ENCODE measurements at regions not wholly inside any gene's neighbourhood (a gene's known extent, or its start where the extent isn't known, plus 50 kb on each side); places are given as distances from the start of the nearest gene placed in this dataset.

DNA sequence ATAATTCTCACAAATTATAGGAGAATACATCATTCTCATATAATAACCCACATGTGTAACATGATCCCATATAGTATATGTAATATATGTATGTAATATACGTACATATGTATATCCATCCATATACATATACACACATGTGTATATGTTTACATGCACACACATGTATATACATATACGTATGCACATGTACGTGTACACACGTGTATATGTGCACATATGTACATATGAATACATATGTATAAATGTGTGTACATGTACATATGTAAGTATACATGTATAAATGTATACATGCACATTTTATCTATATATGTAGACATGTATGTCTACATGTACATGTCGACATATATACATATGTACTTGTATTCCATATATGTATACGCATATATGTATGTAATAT, 288.8 kb downstream of the NPIPA8 start (continued):
- TF ChIP-seq, protein P1, sequence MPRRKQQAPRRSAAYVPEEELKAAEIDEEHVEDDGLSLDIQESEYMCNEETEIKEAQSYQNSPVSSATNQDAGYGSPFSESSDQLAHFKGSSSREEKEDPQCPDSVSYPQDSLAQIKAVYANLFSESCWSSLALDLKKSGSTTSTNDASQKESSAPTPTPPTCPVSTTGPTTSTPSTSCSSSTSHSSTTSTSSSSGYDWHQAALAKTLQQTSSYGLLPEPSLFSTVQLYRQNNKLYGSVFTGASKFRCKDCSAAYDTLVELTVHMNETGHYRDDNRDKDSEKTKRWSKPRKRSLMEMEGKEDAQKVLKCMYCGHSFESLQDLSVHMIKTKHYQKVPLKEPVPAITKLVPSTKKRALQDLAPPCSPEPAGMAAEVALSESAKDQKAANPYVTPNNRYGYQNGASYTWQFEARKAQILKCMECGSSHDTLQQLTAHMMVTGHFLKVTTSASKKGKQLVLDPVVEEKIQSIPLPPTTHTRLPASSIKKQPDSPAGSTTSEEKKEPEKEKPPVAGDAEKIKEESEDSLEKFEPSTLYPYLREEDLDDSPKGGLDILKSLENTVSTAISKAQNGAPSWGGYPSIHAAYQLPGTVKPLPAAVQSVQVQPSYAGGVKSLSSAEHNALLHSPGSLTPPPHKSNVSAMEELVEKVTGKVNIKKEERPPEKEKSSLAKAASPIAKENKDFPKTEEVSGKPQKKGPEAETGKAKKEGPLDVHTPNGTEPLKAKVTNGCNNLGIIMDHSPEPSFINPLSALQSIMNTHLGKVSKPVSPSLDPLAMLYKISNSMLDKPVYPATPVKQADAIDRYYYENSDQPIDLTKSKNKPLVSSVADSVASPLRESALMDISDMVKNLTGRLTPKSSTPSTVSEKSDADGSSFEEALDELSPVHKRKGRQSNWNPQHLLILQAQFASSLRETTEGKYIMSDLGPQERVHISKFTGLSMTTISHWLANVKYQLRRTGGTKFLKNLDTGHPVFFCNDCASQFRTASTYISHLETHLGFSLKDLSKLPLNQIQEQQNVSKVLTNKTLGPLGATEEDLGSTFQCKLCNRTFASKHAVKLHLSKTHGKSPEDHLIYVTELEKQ (tag by site-specific recombination; IDR thresholded peaks at IDR 0.05; ENCODE audit: borderline replicate concordance), result no peak
- no peak for TF ChIP-seq ZBTB20 (tag by site-specific recombination; IDR thresholded peaks at IDR 0.05)
- no peak for TF ChIP-seq ZNF596 (tag by site-specific recombination; IDR thresholded peaks at IDR 0.05)

DNA sequence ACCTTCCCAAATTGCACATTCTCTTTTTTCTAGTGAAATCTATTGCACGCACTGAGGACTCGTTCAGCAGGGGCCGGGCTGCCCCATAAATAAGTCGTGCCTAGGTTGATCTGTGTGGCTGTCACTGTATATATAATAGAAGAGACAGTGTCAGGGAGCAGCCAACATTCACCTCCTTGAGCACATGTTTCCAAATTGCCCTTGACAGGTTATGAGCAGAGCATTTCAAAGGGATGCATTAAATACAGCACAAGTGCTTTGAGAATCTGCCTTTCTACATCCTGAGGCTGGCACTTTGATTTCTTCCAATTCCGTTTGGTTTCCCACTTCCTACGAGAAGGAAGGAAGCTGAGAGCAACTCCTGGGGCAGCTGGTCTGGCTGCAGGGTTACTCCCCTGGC, 291.2 kb downstream of the NPIPA8 start:
- no peaks in the 10 kb centered on the region for H3K36me3 ChIP-seq (ENCODE audit: control insufficient read depth in 2 of 2, insufficient read depth in 1 of 2, low read length in 2 of 2)
- no peak overlapping the region for H3K4me3 ChIP-seq (ENCODE audit: low read depth, low read length)
- ChIA-PET CTCF (no interaction called here), POLR2A (no interaction called here)
- H3K4me1 ChIP-seq (ENCODE audit: control insufficient read depth, insufficient read depth, low read length), result no peaks in the 10 kb centered on the region
- no peaks in the 10 kb centered on the region for H3K9me3 ChIP-seq (ENCODE audit: control insufficient read depth, insufficient read depth, low read depth, low read length)
- no peak overlapping the region for H3K27ac ChIP-seq (ENCODE audit: extremely low read depth, low read depth, low read length)
- TF ChIP-seq, protein P2, sequence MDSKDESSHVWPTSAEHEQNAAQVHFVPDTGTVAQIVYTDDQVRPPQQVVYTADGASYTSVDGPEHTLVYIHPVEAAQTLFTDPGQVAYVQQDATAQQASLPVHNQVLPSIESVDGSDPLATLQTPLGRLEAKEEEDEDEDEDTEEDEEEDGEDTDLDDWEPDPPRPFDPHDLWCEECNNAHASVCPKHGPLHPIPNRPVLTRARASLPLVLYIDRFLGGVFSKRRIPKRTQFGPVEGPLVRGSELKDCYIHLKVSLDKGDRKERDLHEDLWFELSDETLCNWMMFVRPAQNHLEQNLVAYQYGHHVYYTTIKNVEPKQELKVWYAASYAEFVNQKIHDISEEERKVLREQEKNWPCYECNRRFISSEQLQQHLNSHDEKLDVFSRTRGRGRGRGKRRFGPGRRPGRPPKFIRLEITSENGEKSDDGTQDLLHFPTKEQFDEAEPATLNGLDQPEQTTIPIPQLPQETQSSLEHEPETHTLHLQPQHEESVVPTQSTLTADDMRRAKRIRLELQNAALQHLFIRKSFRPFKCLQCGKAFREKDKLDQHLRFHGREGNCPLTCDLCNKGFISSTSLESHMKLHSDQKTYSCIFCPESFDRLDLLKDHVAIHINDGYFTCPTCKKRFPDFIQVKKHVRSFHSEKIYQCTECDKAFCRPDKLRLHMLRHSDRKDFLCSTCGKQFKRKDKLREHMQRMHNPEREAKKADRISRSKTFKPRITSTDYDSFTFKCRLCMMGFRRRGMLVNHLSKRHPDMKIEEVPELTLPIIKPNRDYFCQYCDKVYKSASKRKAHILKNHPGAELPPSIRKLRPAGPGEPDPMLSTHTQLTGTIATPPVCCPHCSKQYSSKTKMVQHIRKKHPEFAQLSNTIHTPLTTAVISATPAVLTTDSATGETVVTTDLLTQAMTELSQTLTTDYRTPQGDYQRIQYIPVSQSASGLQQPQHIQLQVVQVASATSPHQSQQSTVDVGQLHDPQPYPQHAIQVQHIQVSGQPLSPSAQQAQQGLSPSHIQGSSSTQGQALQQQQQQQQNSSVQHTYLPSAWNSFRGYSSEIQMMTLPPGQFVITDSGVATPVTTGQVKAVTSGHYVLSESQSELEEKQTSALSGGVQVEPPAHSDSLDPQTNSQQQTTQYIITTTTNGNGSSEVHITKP (tag by site-specific recombination; IDR thresholded peaks at IDR 0.05), result no peak
- TF ChIP-seq, protein P3, sequence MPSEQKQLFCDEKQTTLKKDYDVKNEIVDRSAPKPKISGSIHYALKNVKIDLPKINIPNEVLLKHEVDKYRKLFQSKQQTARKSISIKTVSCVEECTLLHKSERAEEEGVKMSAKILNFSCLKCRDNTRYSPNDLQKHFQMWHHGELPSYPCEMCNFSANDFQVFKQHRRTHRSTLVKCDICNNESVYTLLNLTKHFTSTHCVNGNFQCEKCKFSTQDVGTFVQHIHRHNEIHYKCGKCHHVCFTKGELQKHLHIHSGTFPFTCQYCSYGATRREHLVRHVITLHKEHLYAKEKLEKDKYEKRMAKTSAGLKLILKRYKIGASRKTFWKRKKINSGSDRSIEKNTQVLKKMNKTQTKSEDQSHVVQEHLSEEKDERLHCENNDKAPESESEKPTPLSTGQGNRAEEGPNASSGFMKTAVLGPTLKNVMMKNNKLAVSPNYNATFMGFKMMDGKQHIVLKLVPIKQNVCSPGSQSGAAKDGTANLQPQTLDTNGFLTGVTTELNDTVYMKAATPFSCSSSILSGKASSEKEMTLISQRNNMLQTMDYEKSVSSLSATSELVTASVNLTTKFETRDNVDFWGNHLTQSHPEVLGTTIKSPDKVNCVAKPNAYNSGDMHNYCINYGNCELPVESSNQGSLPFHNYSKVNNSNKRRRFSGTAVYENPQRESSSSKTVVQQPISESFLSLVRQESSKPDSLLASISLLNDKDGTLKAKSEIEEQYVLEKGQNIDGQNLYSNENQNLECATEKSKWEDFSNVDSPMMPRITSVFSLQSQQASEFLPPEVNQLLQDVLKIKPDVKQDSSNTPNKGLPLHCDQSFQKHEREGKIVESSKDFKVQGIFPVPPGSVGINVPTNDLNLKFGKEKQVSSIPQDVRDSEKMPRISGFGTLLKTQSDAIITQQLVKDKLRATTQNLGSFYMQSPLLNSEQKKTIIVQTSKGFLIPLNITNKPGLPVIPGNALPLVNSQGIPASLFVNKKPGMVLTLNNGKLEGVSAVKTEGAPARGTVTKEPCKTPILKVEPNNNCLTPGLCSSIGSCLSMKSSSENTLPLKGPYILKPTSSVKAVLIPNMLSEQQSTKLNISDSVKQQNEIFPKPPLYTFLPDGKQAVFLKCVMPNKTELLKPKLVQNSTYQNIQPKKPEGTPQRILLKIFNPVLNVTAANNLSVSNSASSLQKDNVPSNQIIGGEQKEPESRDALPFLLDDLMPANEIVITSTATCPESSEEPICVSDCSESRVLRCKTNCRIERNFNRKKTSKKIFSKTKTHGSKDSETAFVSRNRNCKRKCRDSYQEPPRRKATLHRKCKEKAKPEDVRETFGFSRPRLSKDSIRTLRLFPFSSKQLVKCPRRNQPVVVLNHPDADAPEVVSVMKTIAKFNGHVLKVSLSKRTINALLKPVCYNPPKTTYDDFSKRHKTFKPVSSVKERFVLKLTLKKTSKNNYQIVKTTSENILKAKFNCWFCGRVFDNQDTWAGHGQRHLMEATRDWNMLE (tag by site-specific recombination; conservative IDR thresholded peaks at IDR 0.05; ENCODE audit: low read depth), result no peak
- TF ChIP-seq ZNF114 (tag by site-specific recombination; IDR thresholded peaks at IDR 0.05), result no peak
- TF ChIP-seq, protein P4, sequence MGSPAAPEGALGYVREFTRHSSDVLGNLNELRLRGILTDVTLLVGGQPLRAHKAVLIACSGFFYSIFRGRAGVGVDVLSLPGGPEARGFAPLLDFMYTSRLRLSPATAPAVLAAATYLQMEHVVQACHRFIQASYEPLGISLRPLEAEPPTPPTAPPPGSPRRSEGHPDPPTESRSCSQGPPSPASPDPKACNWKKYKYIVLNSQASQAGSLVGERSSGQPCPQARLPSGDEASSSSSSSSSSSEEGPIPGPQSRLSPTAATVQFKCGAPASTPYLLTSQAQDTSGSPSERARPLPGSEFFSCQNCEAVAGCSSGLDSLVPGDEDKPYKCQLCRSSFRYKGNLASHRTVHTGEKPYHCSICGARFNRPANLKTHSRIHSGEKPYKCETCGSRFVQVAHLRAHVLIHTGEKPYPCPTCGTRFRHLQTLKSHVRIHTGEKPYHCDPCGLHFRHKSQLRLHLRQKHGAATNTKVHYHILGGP (tag by site-specific recombination; IDR thresholded peaks at IDR 0.05), result no peak
- TF ChIP-seq ZBTB8A (tag by site-specific recombination; IDR thresholded peaks at IDR 0.05), result no peak
- TF ChIP-seq GLIS2 (tag by site-specific recombination; IDR thresholded peaks at IDR 0.05), result no peak
- TF ChIP-seq, protein P5, sequence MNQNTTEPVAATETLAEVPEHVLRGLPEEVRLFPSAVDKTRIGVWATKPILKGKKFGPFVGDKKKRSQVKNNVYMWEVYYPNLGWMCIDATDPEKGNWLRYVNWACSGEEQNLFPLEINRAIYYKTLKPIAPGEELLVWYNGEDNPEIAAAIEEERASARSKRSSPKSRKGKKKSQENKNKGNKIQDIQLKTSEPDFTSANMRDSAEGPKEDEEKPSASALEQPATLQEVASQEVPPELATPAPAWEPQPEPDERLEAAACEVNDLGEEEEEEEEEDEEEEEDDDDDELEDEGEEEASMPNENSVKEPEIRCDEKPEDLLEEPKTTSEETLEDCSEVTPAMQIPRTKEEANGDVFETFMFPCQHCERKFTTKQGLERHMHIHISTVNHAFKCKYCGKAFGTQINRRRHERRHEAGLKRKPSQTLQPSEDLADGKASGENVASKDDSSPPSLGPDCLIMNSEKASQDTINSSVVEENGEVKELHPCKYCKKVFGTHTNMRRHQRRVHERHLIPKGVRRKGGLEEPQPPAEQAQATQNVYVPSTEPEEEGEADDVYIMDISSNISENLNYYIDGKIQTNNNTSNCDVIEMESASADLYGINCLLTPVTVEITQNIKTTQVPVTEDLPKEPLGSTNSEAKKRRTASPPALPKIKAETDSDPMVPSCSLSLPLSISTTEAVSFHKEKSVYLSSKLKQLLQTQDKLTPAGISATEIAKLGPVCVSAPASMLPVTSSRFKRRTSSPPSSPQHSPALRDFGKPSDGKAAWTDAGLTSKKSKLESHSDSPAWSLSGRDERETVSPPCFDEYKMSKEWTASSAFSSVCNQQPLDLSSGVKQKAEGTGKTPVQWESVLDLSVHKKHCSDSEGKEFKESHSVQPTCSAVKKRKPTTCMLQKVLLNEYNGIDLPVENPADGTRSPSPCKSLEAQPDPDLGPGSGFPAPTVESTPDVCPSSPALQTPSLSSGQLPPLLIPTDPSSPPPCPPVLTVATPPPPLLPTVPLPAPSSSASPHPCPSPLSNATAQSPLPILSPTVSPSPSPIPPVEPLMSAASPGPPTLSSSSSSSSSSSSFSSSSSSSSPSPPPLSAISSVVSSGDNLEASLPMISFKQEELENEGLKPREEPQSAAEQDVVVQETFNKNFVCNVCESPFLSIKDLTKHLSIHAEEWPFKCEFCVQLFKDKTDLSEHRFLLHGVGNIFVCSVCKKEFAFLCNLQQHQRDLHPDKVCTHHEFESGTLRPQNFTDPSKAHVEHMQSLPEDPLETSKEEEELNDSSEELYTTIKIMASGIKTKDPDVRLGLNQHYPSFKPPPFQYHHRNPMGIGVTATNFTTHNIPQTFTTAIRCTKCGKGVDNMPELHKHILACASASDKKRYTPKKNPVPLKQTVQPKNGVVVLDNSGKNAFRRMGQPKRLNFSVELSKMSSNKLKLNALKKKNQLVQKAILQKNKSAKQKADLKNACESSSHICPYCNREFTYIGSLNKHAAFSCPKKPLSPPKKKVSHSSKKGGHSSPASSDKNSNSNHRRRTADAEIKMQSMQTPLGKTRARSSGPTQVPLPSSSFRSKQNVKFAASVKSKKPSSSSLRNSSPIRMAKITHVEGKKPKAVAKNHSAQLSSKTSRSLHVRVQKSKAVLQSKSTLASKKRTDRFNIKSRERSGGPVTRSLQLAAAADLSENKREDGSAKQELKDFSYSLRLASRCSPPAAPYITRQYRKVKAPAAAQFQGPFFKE (tag by site-specific recombination; IDR thresholded peaks at IDR 0.05; ENCODE audit: borderline replicate concordance), result no peak
- TF ChIP-seq, protein P6, sequence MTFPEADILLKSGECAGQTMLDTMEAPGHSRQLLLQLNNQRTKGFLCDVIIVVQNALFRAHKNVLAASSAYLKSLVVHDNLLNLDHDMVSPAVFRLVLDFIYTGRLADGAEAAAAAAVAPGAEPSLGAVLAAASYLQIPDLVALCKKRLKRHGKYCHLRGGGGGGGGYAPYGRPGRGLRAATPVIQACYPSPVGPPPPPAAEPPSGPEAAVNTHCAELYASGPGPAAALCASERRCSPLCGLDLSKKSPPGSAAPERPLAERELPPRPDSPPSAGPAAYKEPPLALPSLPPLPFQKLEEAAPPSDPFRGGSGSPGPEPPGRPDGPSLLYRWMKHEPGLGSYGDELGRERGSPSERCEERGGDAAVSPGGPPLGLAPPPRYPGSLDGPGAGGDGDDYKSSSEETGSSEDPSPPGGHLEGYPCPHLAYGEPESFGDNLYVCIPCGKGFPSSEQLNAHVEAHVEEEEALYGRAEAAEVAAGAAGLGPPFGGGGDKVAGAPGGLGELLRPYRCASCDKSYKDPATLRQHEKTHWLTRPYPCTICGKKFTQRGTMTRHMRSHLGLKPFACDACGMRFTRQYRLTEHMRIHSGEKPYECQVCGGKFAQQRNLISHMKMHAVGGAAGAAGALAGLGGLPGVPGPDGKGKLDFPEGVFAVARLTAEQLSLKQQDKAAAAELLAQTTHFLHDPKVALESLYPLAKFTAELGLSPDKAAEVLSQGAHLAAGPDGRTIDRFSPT (tag by site-specific recombination; IDR thresholded peaks at IDR 0.05), result no peak
- TF ChIP-seq KLF1 (tag by site-specific recombination; IDR thresholded peaks at IDR 0.05), result no peak
- TF ChIP-seq HOXA7 (CRISPR knock-in tag; IDR thresholded peaks at IDR 0.05; ENCODE audit: borderline replicate concordance), result no peak
